HL-60 (cell line): ENCODE measurements at regions not wholly inside any gene's neighbourhood (a gene's known extent, or its start where the extent isn't known, plus 50 kb on each side); places are given as distances from the start of the nearest gene placed in this dataset.

Experiments
- GABPA ChIP-seq: IDR thresholded peaks from 2 replicates; pipeline ENCODE4 v1.6.1; 2012; ENCODE audit warnings: low read depth
- TF ChIP-seq, protein P1 (sequence below): IDR thresholded peaks from one replicate; pipeline ENCODE4 v1.5.1; 2011; ENCODE audit warnings: low read length, control low read depth, inconsistent platforms; ENCODE audit not compliant: insufficient read depth
- TF ChIP-seq, protein P2 (sequence below): IDR thresholded peaks from 2 replicates; pipeline ENCODE4 v1.6.1; 2012; ENCODE audit warnings: low read depth; ENCODE audit not compliant: insufficient replicate concordance

DNA sequence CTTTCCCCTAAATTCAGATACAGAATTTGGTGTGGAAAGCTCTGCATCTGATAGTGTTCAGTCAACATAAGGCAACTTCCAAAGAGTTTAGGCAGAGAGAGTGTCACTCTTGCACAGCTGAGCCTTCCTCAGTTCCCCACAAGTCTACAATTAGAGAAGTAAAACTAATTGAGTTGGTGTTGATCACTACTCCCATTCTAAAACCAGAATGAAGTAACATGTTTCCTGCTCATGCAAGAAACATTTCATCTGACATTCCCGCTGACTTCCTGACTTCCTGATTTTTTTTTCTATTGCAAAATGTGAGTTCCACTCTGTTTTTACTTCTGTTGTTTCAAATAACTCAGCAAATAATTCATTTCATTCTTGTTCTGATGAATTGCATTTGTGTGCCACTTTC, 271.0 kb downstream of the ALG10B start:
- TF ChIP-seq, protein P1, sequence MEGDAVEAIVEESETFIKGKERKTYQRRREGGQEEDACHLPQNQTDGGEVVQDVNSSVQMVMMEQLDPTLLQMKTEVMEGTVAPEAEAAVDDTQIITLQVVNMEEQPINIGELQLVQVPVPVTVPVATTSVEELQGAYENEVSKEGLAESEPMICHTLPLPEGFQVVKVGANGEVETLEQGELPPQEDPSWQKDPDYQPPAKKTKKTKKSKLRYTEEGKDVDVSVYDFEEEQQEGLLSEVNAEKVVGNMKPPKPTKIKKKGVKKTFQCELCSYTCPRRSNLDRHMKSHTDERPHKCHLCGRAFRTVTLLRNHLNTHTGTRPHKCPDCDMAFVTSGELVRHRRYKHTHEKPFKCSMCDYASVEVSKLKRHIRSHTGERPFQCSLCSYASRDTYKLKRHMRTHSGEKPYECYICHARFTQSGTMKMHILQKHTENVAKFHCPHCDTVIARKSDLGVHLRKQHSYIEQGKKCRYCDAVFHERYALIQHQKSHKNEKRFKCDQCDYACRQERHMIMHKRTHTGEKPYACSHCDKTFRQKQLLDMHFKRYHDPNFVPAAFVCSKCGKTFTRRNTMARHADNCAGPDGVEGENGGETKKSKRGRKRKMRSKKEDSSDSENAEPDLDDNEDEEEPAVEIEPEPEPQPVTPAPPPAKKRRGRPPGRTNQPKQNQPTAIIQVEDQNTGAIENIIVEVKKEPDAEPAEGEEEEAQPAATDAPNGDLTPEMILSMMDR, result no peak
- TF ChIP-seq GABPA, result no peak
- TF ChIP-seq, protein P2, sequence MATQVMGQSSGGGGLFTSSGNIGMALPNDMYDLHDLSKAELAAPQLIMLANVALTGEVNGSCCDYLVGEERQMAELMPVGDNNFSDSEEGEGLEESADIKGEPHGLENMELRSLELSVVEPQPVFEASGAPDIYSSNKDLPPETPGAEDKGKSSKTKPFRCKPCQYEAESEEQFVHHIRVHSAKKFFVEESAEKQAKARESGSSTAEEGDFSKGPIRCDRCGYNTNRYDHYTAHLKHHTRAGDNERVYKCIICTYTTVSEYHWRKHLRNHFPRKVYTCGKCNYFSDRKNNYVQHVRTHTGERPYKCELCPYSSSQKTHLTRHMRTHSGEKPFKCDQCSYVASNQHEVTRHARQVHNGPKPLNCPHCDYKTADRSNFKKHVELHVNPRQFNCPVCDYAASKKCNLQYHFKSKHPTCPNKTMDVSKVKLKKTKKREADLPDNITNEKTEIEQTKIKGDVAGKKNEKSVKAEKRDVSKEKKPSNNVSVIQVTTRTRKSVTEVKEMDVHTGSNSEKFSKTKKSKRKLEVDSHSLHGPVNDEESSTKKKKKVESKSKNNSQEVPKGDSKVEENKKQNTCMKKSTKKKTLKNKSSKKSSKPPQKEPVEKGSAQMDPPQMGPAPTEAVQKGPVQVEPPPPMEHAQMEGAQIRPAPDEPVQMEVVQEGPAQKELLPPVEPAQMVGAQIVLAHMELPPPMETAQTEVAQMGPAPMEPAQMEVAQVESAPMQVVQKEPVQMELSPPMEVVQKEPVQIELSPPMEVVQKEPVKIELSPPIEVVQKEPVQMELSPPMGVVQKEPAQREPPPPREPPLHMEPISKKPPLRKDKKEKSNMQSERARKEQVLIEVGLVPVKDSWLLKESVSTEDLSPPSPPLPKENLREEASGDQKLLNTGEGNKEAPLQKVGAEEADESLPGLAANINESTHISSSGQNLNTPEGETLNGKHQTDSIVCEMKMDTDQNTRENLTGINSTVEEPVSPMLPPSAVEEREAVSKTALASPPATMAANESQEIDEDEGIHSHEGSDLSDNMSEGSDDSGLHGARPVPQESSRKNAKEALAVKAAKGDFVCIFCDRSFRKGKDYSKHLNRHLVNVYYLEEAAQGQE, result no peak
